Hepatocyte (in vitro differentiated cells): ENCODE measurements at regions not wholly inside any gene's neighbourhood (a gene's known extent, or its start where the extent isn't known, plus 50 kb on each side); places are given as distances from the start of the nearest gene placed in this dataset.

ENCODE experiments used
- DNase-seq: peaks from one replicate; pipeline ENCODE4 v3.0.0-alpha.2; 2016; ENCODE audit warnings: low spot score
- H2AFZ ChIP-seq: fragments of 200-600 bp; sonication (generic); 2 replicates; pipeline ENCODE4 v1.6.0; 2016; ENCODE audit warnings: antibody characterized with exemption, mild to moderate bottlenecking
- H3K27ac ChIP-seq: fragments of 200-600 bp; sonication (generic); 2 replicates; pipeline ENCODE4 v1.5.1; 2016; ENCODE audit warnings: mild to moderate bottlenecking
- H3K27me3 ChIP-seq: fragments of 200-600 bp; sonication (generic); 2 replicates; pipeline ENCODE4 v1.6.1; 2016
- H3K36me3 ChIP-seq: fragments of 200-600 bp; sonication (generic); replicated peaks from 2 replicates; pipeline ENCODE4 v1.5.1; 2016; ENCODE audit warnings: low read depth; ENCODE audit not compliant: insufficient read depth
- H3K4me1 ChIP-seq: fragments of 200-600 bp; sonication (generic); 2 replicates; pipeline ENCODE4 v1.5.1; 2016; ENCODE audit warnings: mild to moderate bottlenecking, moderate library complexity; ENCODE audit not compliant: insufficient read depth
- H3K4me2 ChIP-seq: fragments of 200-600 bp; sonication (generic); 2 replicates; pipeline ENCODE4 v1.6.0; 2016
- H3K4me3 ChIP-seq: fragments of 200-600 bp; sonication (generic); 2 replicates; pipeline ENCODE4 v1.5.1; 2016; ENCODE audit warnings: mild to moderate bottlenecking
- H3K79me2 ChIP-seq: fragments of 200-600 bp; sonication (generic); 2 replicates; pipeline ENCODE4 v1.6.0; 2017; ENCODE audit warnings: mild to moderate bottlenecking
- H3K9me2 ChIP-seq: fragments of 200-600 bp; sonication (generic); replicated peaks from 2 replicates; pipeline ENCODE4 v1.6.0; 2017; ENCODE audit warnings: mild to moderate bottlenecking; ENCODE audit not compliant: insufficient read depth
- H3K9me3 ChIP-seq: fragments of 200-600 bp; sonication (generic); 2 replicates; pipeline ENCODE4 v1.5.1; 2016; ENCODE audit warnings: low read depth, mild to moderate bottlenecking
- H4K20me1 ChIP-seq: fragments of 200-600 bp; sonication (generic); 2 replicates; pipeline ENCODE4 v1.6.0; 2016; ENCODE audit warnings: mild to moderate bottlenecking; ENCODE audit not compliant: insufficient read depth, poor library complexity, severe bottlenecking
- EZH2 ChIP-seq: fragments of 200-600 bp; sonication (generic); IDR thresholded peaks from 2 replicates; pipeline ENCODE4 v1.6.1; 2016; ENCODE audit warnings: antibody characterized with exemption, mild to moderate bottlenecking, borderline replicate concordance
- EZH2phosphoT487 ChIP-seq: fragments of 200-600 bp; sonication (generic); IDR thresholded peaks from one replicate; pipeline ENCODE4 v1.6.1; 2018; ENCODE audit warnings: antibody characterized with exemption, mild to moderate bottlenecking, low read depth, moderate library complexity; ENCODE audit not compliant: unreplicated experiment, severe bottlenecking
- WGBS: methylation state at CpG from one replicate; pipeline ENCODE4 v1.1.6; 2016; ENCODE audit warnings: low lambda C conversion rate; ENCODE audit errors: missing lambda C conversion rate; 5-methylcytosine and 5-hydroxymethylcytosine counted together
- TF ChIP-seq, protein P1 (sequence below): fragments of 200-600 bp; sonication (generic); IDR thresholded peaks from 2 replicates; pipeline ENCODE4 v1.5.1; 2016; ENCODE audit warnings: antibody characterized with exemption, mild to moderate bottlenecking; ENCODE audit not compliant: poor library complexity

GRCh38 chr2:234661849-234662248 lies 165.0 kb upstream of the ARL4C start:
- Histone ChIP-seq H3K79me2 (no peaks in the 10 kb centered on the region), H3K9me3 (no peaks in the 10 kb centered on the region), H2AFZ (no peak overlapping the region), H3K4me3 (no peak overlapping the region), H4K20me1 (no peaks in the 10 kb centered on the region), H3K27ac (no peak overlapping the region), H3K36me3 (no peaks in the 10 kb centered on the region), H3K4me2 (no peak overlapping the region), H3K9me2 (no peaks in the 10 kb centered on the region), H3K4me1 (no peaks in the 10 kb centered on the region), H3K27me3 (no peaks in the 10 kb centered on the region)
- DNase-seq: no peak
- 48% methylated on average over 2 of the region's 2 CpGs for WGBS
- TF ChIP-seq EZH2: no peak
- no peak for TF ChIP-seq EZH2phosphoT487
- TF ChIP-seq, protein P1, sequence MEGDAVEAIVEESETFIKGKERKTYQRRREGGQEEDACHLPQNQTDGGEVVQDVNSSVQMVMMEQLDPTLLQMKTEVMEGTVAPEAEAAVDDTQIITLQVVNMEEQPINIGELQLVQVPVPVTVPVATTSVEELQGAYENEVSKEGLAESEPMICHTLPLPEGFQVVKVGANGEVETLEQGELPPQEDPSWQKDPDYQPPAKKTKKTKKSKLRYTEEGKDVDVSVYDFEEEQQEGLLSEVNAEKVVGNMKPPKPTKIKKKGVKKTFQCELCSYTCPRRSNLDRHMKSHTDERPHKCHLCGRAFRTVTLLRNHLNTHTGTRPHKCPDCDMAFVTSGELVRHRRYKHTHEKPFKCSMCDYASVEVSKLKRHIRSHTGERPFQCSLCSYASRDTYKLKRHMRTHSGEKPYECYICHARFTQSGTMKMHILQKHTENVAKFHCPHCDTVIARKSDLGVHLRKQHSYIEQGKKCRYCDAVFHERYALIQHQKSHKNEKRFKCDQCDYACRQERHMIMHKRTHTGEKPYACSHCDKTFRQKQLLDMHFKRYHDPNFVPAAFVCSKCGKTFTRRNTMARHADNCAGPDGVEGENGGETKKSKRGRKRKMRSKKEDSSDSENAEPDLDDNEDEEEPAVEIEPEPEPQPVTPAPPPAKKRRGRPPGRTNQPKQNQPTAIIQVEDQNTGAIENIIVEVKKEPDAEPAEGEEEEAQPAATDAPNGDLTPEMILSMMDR: no peak

DNA sequence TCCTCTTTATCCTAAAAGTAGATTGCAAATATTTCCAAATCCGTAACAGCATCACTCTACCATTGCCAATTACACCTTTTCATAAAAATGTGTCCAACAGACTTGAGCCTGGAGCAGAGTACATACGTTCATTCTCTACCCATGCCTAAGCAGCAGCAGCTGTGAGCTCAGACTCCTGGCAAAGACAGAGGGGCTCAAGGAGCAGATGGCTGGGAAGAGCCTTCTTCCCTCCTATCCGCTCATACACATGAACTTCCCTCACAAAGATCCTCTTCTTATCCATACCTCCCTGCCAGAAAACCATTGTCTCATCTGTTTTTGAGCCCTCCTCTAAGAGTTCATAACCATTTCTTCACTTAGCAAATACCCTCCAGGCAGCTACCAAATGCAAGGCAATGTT lies 164.3 kb upstream of the ARL4C start:
- Histone ChIP-seq H3K27me3 (no peaks in the 10 kb centered on the region), H3K79me2 (no peaks in the 10 kb centered on the region), H4K20me1 (no peaks in the 10 kb centered on the region), H3K36me3 (no peaks in the 10 kb centered on the region), H3K4me2 (no peak overlapping the region), H2AFZ (no peak overlapping the region), H3K4me3 (no peak overlapping the region), H3K4me1 (no peaks in the 10 kb centered on the region), H3K27ac (no peak overlapping the region), H3K9me3 (no peaks in the 10 kb centered on the region), H3K9me2 (no peaks in the 10 kb centered on the region)
- TF ChIP-seq EZH2: no peak
- no peak for TF ChIP-seq EZH2phosphoT487
- TF ChIP-seq, protein P1: no peak
- no peak for DNase-seq
- WGBS: 78% methylated on average over 3 of the region's 3 CpGs

GRCh38 chr2:234655706-234656105 lies 158.8 kb upstream of the ARL4C start:
- Histone ChIP-seq H3K4me1 (no peaks in the 10 kb centered on the region), H3K9me2 (no peaks in the 10 kb centered on the region), H3K4me3 (no peak overlapping the region), H3K27ac (no peak overlapping the region), H3K36me3 (no peaks in the 10 kb centered on the region), H3K4me2 (no peak overlapping the region), H3K9me3 (no peaks in the 10 kb centered on the region), H4K20me1 (no peaks in the 10 kb centered on the region), H3K79me2 (no peaks in the 10 kb centered on the region), H2AFZ (no peak overlapping the region), H3K27me3 (no peaks in the 10 kb centered on the region)
- WGBS: 98% methylated on average over 2 of the region's 2 CpGs
- TF ChIP-seq EZH2 (no peak), EZH2phosphoT487 (no peak)
- TF ChIP-seq, protein P1: no peak
- DNase-seq: no peak

GRCh38 chr2:234650911-234651310 lies 154.0 kb upstream of the ARL4C start:
- no peak overlapping the region for H3K4me2 ChIP-seq
- TF ChIP-seq EZH2: no peak
- no peaks in the 10 kb centered on the region for H3K36me3 ChIP-seq
- no peak overlapping the region for H3K4me3 ChIP-seq
- no peaks in the 10 kb centered on the region for H3K9me3 ChIP-seq
- DNase-seq: no peak
- H4K20me1 ChIP-seq: no peaks in the 10 kb centered on the region
- no peak overlapping the region for H3K27ac ChIP-seq
- H3K27me3 ChIP-seq: no peaks in the 10 kb centered on the region
- no peaks in the 10 kb centered on the region for H3K9me2 ChIP-seq
- WGBS: 93% methylated on average over 6 of the region's 6 CpGs
- no peak overlapping the region for H2AFZ ChIP-seq
- no peaks in the 10 kb centered on the region for H3K4me1 ChIP-seq
- H3K79me2 ChIP-seq: no peaks in the 10 kb centered on the region
